ENCODE measurements at regions not wholly inside any gene's neighbourhood (a gene's known extent, or its start where the extent isn't known, plus 50 kb on each side); places are given as distances from the start of the nearest gene placed in this dataset.

DNA sequence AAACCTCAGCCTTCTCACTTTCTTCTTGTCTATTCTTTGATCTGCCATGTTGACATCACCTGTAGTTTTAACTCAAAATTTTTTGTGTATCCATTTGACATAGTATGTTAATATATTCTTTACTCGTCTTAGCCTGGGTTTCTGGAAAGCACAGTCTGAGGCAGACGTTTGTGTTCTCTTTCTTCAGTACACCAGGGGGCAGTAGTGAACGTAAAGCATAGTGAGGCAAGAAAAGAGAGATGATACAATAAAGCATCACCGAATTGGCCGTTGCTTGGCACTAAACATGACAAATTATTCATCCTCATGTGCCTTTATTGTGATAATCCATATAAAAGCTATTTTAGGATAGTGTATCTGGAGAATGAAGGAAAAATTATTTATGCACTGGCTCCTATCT is 141.0 kb upstream of the MYRIP start:
- TF ChIP-seq, protein P1, sequence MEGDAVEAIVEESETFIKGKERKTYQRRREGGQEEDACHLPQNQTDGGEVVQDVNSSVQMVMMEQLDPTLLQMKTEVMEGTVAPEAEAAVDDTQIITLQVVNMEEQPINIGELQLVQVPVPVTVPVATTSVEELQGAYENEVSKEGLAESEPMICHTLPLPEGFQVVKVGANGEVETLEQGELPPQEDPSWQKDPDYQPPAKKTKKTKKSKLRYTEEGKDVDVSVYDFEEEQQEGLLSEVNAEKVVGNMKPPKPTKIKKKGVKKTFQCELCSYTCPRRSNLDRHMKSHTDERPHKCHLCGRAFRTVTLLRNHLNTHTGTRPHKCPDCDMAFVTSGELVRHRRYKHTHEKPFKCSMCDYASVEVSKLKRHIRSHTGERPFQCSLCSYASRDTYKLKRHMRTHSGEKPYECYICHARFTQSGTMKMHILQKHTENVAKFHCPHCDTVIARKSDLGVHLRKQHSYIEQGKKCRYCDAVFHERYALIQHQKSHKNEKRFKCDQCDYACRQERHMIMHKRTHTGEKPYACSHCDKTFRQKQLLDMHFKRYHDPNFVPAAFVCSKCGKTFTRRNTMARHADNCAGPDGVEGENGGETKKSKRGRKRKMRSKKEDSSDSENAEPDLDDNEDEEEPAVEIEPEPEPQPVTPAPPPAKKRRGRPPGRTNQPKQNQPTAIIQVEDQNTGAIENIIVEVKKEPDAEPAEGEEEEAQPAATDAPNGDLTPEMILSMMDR (IDR thresholded peaks at IDR 0.05; ENCODE audit: low read length): peak; percentile 67
- TF ChIP-seq EZH2 (IDR thresholded peaks at IDR 0.05; ENCODE audit: borderline replicate concordance, low read length): no peak

Data from OCI-LY1 (cell line).